GM12878 (cell line): ENCODE measurements at regions not wholly inside any gene's neighbourhood (a gene's known extent, or its start where the extent isn't known, plus 50 kb on each side); places are given as distances from the start of the nearest gene placed in this dataset. TPM values are rescaled to one million over a fixed set of nuclear protein-coding genes. Genes with fewer than 3 reads are reported as not detected.

Experiments used
- ATAC-seq: fragments of 200-7000 bp; cut with Tn5 transposase; 3 replicates; pipeline ENCODE4 v1.9.1; 2020; ENCODE audit warnings: mild to moderate bottlenecking, moderate library complexity
- BruUV-seq: library from RNA; stranded (reverse); fragments of 400-500 nt; replicated peaks from 2 replicates; lab custom pipeline; 2021; lab: Mats Ljungman, UMichigan
- CTCF ChIA-PET: fragments of 300-600 bp; sonication (Branson Sonifier 250); formaldehyde crosslinking; extraction: SDS; loops from one replicate; lab custom pipeline; 2021; ENCODE audit warnings: inconsistent platforms; lab: Yijun Ruan, JAX
- POLR2A ChIA-PET: fragments of 350-600 bp; formaldehyde crosslinking; extraction: SDS; loops from one replicate; lab custom pipeline; 2021; ENCODE audit warnings: inconsistent platforms; lab: Charles Lee
- RAD21 ChIA-PET: fragments of 300-600 bp; sonication (Branson Sonifier 250); formaldehyde crosslinking; loops from one replicate; lab custom pipeline; 2023; ENCODE audit warnings: antibody characterized with exemption; ENCODE audit not compliant: unreplicated experiment; lab: Charles Lee
- SMC1A ChIA-PET: fragments of 300-600 bp; sonication (Branson Sonifier 250); formaldehyde crosslinking; loops from one replicate; lab custom pipeline; 2023; ENCODE audit not compliant: unreplicated experiment, uncharacterized antibody; lab: Charles Lee
- DNase-seq: peaks from one replicate; pipeline ENCODE4 v3.0.0-alpha.2; 2011; ENCODE audit warnings: low read depth, low spot score
- FAIRE-seq: peaks from 3 replicates; lab custom pipeline; 2011; peaks lifted over from hg19 to GRCh38; lab: Jason Lieb, UNC
- H2AFZ ChIP-seq: 2 replicates; pipeline ENCODE4 v1.6.0; 2011; ENCODE audit warnings: low read depth, low read length, control low read depth; ENCODE audit not compliant: control insufficient read depth
- H3K27ac ChIP-seq: 2 replicates; pipeline ENCODE4 v1.5.1; 2011; ENCODE audit warnings: control low read depth; ENCODE audit not compliant: control insufficient read depth, insufficient read depth
- H3K27me3 ChIP-seq, 2 experiments: replicated peaks in 1 of 2; 2 replicates each; pipeline versions ENCODE4 v1.6.0 to v1.6.1; 2011; ENCODE audit warnings: low read length in 1 of 2; ENCODE audit not compliant: control insufficient read depth in 2 of 2, insufficient read depth in 2 of 2
- H3K36me3 ChIP-seq, 2 experiments: 2 replicates each; pipeline ENCODE4 v1.5.1; 2011; ENCODE audit warnings: low read length in 1 of 2; ENCODE audit not compliant: control insufficient read depth in 2 of 2, insufficient read depth in 2 of 2
- H3K4me1 ChIP-seq: 2 replicates; pipeline ENCODE4 v1.6.1; 2011; ENCODE audit warnings: mild to moderate bottlenecking, low read length, moderate library complexity, mixed read lengths; ENCODE audit not compliant: control insufficient read depth, insufficient read depth
- H3K4me2 ChIP-seq: 2 replicates; pipeline ENCODE4 v1.6.0; 2011; ENCODE audit warnings: control low read depth; ENCODE audit not compliant: control insufficient read depth, insufficient read depth
- H3K4me3 ChIP-seq: fragments of 200-600 bp; sonication (generic); 2 replicates; pipeline ENCODE4 v1.5.1; 2016
- H3K79me2 ChIP-seq: 2 replicates; pipeline ENCODE4 v1.6.0; 2011; ENCODE audit warnings: low read length; ENCODE audit not compliant: control insufficient read depth, insufficient read depth
- H3K9ac ChIP-seq: 2 replicates; pipeline ENCODE4 v1.8.0; 2011; ENCODE audit warnings: low read length, control low read depth, mixed read lengths; ENCODE audit not compliant: control insufficient read depth, insufficient read depth
- H3K9me3 ChIP-seq: replicated peaks from 3 replicates; pipeline ENCODE4 v1.5.1; 2011; ENCODE audit warnings: mild to moderate bottlenecking, low read length; ENCODE audit not compliant: control insufficient read depth, insufficient read depth
- H4K20me1 ChIP-seq: 2 replicates; pipeline ENCODE4 v1.6.0; 2011; ENCODE audit not compliant: control insufficient read depth, insufficient read depth
- CREM ChIP-seq: IDR thresholded peaks from 2 replicates; pipeline ENCODE4 v1.6.1; 2014; ENCODE audit warnings: antibody characterized with exemption, low read depth
- EGR1 ChIP-seq, 2 experiments: IDR thresholded peaks; 1 replicate in 1 of 2; 2 replicates in 1 of 2; pipeline ENCODE4 v1.6.1; 2011 to 2012; ENCODE audit warnings: low read depth in 2 of 2, low read length in 2 of 2, borderline replicate concordance in 1 of 2, mild to moderate bottlenecking in 1 of 2, moderate library complexity in 1 of 2
- IRF3 ChIP-seq: fragments of 450-650 bp; IDR thresholded peaks from 2 replicates; pipeline ENCODE4 v1.6.1; 2014; ENCODE audit warnings: mild to moderate bottlenecking
- NFYB ChIP-seq: IDR thresholded peaks from 2 replicates; pipeline ENCODE4 v1.6.1; 2011; ENCODE audit warnings: low read depth, mild to moderate bottlenecking, low read length, improper control_type of control experiment, moderate library complexity; ENCODE audit not compliant: insufficient read depth
- NKRF ChIP-seq: fragments of 450-650 bp; conservative IDR thresholded peaks from 2 replicates; pipeline ENCODE4 v1.6.1; 2017; ENCODE audit warnings: mild to moderate bottlenecking, moderate library complexity
- RAD21 ChIP-seq: IDR thresholded peaks from 2 replicates; pipeline ENCODE4 v1.6.1; 2011; ENCODE audit warnings: mild to moderate bottlenecking, low read depth, low read length, moderate library complexity; ENCODE audit not compliant: insufficient read depth
- SIX5 ChIP-seq: IDR thresholded peaks from 2 replicates; pipeline ENCODE4 v1.6.1; 2011; ENCODE audit warnings: mild to moderate bottlenecking, low read depth, low read length, moderate library complexity; ENCODE audit not compliant: severe bottlenecking
- SREBF2 ChIP-seq: IDR thresholded peaks from 2 replicates; pipeline ENCODE4 v1.6.1; 2012; ENCODE audit warnings: mild to moderate bottlenecking, low read length
- USF2 ChIP-seq: IDR thresholded peaks from 2 replicates; pipeline ENCODE4 v1.6.1; 2011; ENCODE audit warnings: low read depth, low read length, improper control_type of control experiment, borderline replicate concordance
- WGBS: methylation state at CpG from one replicate; pipeline ENCODE4 v1.1.6; 2016; ENCODE audit warnings: low lambda C conversion rate; ENCODE audit not compliant: insufficient replicate concordance, insufficient coverage; ENCODE audit errors: missing lambda C conversion rate; 5-methylcytosine and 5-hydroxymethylcytosine counted together
- in situ Hi-C: fragments of 300-500 bp; cut with MboI; formaldehyde crosslinking; loops from 9 replicates; pipeline ENCODE4 v1.14.3; 2018; ENCODE audit warnings: mixed read lengths
- intact Hi-C: fragments of 100-400 bp; cut with micrococcal nuclease; formaldehyde crosslinking; loops from one replicate; pipeline ENCODE4 v1.14.2; 2022; ENCODE audit not compliant: unreplicated experiment
- small RNA-seq: library from RNA; depleted of rRNA; stranded (forward); fragments of <200 nt; gene quantifications from one replicate; pipeline ENCODE3, GENCODE V24; 2014

GRCh38 chr7:92889081-92889480 is 52.7 kb upstream of the CDK6 start:
- WGBS: 59% methylated on average over 3 of the region's 3 CpGs
- Histone ChIP-seq H2AFZ (no peak overlapping the region), H3K4me3 (no peak overlapping the region), H3K4me2 (no peak overlapping the region), H4K20me1 (no peaks in the 10 kb centered on the region), H3K79me2 (no peaks in the 10 kb centered on the region), H3K9ac (no peak overlapping the region), H3K27me3 (no peaks in the 10 kb centered on the region), H3K27ac (no peak overlapping the region), H3K4me1 (no peaks in the 10 kb centered on the region), H3K9me3 (no peaks in the 10 kb centered on the region; the same call in 1 of the 3 replicates), H3K36me3 (no peaks in the 10 kb centered on the region)
- SMC1A ChIA-PET: interaction anchor here (1.5 kb wide), 1 partner anchor 12 kb away, joined by 4 read pairs; no protein-coding TSS in a partner anchor
- DNase-seq (no peak), ATAC-seq (no peak), FAIRE-seq (no peak)
- in situ Hi-C loops: no loop called here
- intact Hi-C loops: no loop called here
- no peak for TF ChIP-seq NKRF
- TF ChIP-seq CREM: no peak
- TF ChIP-seq RAD21: no peak
- no peak for TF ChIP-seq SIX5
- no peak for TF ChIP-seq IRF3
- TF ChIP-seq USF2: no peak
- no peak for TF ChIP-seq SREBF2
- no peak for TF ChIP-seq NFYB
- no peak for TF ChIP-seq EGR1 (IDR thresholded peaks at IDR 0.05; ENCODE audit: borderline replicate concordance in 1 of 2, low read depth in 2 of 2, low read length in 2 of 2)
- POLR2A ChIA-PET: no interaction called here
- CTCF ChIA-PET: no interaction called here
- RAD21 ChIA-PET: no interaction called here
- no TSS peak for BruUV-seq

Small RNAs in the stretch of these regions (small RNA-seq; reads per million reads assigned to genes)
- gene RN7SL7P: not detected
